GM23248 (cell line): ENCODE measurements at regions not wholly inside any gene's neighbourhood (a gene's known extent, or its start where the extent isn't known, plus 50 kb on each side); places are given as distances from the start of the nearest gene placed in this dataset.

Experiments used
- DNase-seq: peaks from one replicate; pipeline ENCODE4 v3.0.0-alpha.2; 2015
- H2AFZ ChIP-seq: fragments of 200-600 bp; sonication (generic); 2 replicates; pipeline ENCODE4 v1.6.1; 2016; ENCODE audit warnings: antibody characterized with exemption
- H3F3A ChIP-seq: fragments of 200-600 bp; sonication (generic); 2 replicates; pipeline ENCODE4 v1.6.1; 2016; ENCODE audit warnings: mild to moderate bottlenecking, antibody characterized with exemption, mixed run types; ENCODE audit not compliant: insufficient read depth
- H3K27ac ChIP-seq: fragments of 200-600 bp; sonication (generic); 2 replicates; pipeline ENCODE4 v1.5.1; 2016; ENCODE audit warnings: mild to moderate bottlenecking
- H3K27me3 ChIP-seq: fragments of 200-600 bp; sonication (generic); replicated peaks from 2 replicates; pipeline ENCODE4 v1.6.1; 2016; ENCODE audit warnings: mild to moderate bottlenecking; ENCODE audit not compliant: insufficient read depth
- H3K36me3 ChIP-seq: fragments of 200-600 bp; sonication (generic); 2 replicates; pipeline ENCODE4 v1.6.1; 2016; ENCODE audit warnings: low read depth, mild to moderate bottlenecking
- H3K4me1 ChIP-seq: fragments of 200-600 bp; sonication (generic); 2 replicates; pipeline ENCODE4 v1.6.1; 2016; ENCODE audit warnings: mild to moderate bottlenecking; ENCODE audit not compliant: insufficient read depth
- H3K4me2 ChIP-seq: fragments of 200-600 bp; sonication (generic); one replicate; pipeline ENCODE4 v1.6.1; 2016; ENCODE audit warnings: mild to moderate bottlenecking; ENCODE audit not compliant: unreplicated experiment
- H3K4me3 ChIP-seq: fragments of 200-600 bp; sonication (generic); 2 replicates; pipeline ENCODE4 v1.5.1; 2016; ENCODE audit warnings: mild to moderate bottlenecking
- H3K79me2 ChIP-seq: fragments of 200-600 bp; sonication (generic); 2 replicates; pipeline ENCODE4 v1.6.1; 2016; ENCODE audit warnings: mild to moderate bottlenecking; ENCODE audit not compliant: insufficient read depth
- H3K9ac ChIP-seq: fragments of 200-600 bp; sonication (generic); 2 replicates; pipeline ENCODE4 v1.6.1; 2016; ENCODE audit warnings: mild to moderate bottlenecking
- H3K9me2 ChIP-seq: fragments of 200-600 bp; sonication (generic); 2 replicates; pipeline ENCODE4 v1.6.1; 2016; ENCODE audit warnings: mixed run types, mild to moderate bottlenecking, moderate library complexity; ENCODE audit not compliant: insufficient read depth
- H3K9me3 ChIP-seq: fragments of 200-600 bp; sonication (generic); one replicate; pipeline ENCODE4 v1.6.1; 2017; ENCODE audit warnings: low read depth
- H4K20me1 ChIP-seq: fragments of 200-600 bp; sonication (generic); 2 replicates; pipeline ENCODE4 v1.6.0; 2016; ENCODE audit not compliant: insufficient read depth
- EZH2 ChIP-seq: fragments of 200-600 bp; sonication (generic); IDR thresholded peaks from 2 replicates; pipeline ENCODE4 v1.6.1; 2018; ENCODE audit warnings: antibody characterized with exemption, mild to moderate bottlenecking; ENCODE audit not compliant: insufficient read depth, poor library complexity, severe bottlenecking
- EZH2phosphoT487 ChIP-seq: fragments of 200-600 bp; sonication (generic); IDR thresholded peaks from 2 replicates; pipeline ENCODE4 v1.6.1; 2018; ENCODE audit warnings: antibody characterized with exemption, moderate library complexity, mild to moderate bottlenecking, low read depth; ENCODE audit not compliant: insufficient read depth
- WGBS, 2 experiments: methylation state at CpG; one replicate each; pipeline ENCODE4 v1.1.6; 2015 to 2017; ENCODE audit warnings: low lambda C conversion rate in 2 of 2, low coverage in 1 of 2; ENCODE audit errors: missing lambda C conversion rate in 2 of 2; 5-methylcytosine and 5-hydroxymethylcytosine counted together
- in situ Hi-C: fragments of 300-500 bp; cut with MboI; formaldehyde crosslinking; loops from 2 replicates; pipeline ENCODE4 v1.15.0; 2020

DNA sequence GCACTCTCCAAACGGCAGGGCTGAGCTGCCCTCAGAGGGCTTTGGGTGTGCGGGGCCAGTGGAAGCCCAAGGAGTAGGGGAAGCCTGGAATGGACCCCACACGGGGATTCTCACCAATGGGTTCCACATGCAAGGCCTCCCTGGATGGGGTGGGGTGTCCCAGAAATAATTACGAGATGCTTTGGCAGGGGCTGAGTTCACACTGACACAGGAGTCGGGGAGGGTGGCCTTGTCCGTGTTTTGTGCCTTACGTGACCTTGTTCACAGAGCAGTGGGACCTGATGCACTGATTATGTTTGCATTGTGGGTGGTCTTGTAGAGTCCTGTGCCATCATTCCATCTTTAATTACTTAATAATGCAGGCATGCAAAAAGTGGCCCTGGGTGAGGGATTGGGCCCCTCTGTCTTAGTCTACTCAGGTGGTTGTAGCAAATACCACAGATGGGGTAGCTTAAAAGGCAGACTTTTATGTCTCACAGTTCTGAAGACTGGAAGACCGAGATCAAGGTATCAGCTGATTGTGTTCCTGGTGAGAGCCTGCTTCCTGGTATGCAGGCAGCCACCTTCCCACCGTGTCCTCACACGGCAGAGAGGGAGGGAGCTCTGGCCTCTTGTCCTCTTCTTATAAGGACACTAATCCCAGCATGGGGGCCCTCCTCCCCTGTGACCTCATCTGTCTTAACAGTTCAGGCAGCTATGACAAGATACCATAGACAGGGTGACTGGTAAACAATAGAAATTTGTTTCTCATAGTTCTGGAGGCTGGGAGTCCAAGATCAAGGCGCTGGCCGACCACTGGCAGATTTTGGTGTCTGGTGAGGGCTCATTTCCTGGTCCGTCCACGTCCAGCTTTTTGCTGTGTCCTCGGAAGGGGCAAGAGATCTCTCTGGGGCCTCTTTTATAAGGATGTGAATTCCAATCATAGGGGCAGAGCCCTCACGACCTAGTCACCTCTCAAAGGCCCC lies 239.4 kb downstream of the IRF8 start:
- Histone ChIP-seq H3K27ac (no peak overlapping the region), H3K27me3 (peaks cover 72% of the 10 kb centered on the region), H3K79me2 (no peaks in the 10 kb centered on the region), H3F3A (no peaks in the 10 kb centered on the region), H3K4me1 (no peaks in the 10 kb centered on the region), H3K4me3 (no peak overlapping the region), H3K36me3 (no peaks in the 10 kb centered on the region), H3K9me2 (no peaks in the 10 kb centered on the region), H4K20me1 (no peaks in the 10 kb centered on the region), H3K4me2 (no peak overlapping the region), H2AFZ (no peak overlapping the region), H3K9ac (no peak overlapping the region), H3K9me3 (no peaks in the 10 kb centered on the region)
- in situ Hi-C loops, result no loop called here
- no peak for DNase-seq
- TF ChIP-seq EZH2phosphoT487, result no peak
- TF ChIP-seq EZH2, result no peak
- WGBS, 2 experiments, result 22 to 29% methylated on average over 16 of the region's 16 CpGs

DNA sequence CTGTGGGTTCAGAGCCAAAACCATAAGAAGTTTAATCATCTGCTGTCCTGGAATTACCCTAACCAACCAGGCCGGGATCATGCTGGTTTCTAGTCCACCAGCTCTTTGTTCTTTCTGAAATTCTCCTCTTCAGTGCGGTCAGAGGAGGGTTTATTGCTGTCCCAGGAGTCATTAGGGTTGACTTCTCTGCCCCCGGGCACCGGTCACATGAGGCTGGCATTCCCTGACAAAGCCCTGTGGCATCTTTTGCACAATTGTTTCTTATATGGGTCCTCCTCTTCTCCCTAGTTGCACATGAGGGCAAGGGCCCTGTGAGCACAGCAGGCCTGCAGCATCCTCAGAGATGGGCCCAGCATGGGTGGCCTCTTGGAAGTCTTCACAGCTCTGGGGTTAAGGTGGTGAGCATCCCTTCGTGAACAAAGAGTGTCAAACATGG lies 243.9 kb downstream of the IRF8 start:
- DNase-seq, result peak; percentile 22
- no peak for TF ChIP-seq EZH2
- TF ChIP-seq EZH2phosphoT487, result no peak
- H3K27ac ChIP-seq, result no peak overlapping the region
- H3K9me2 ChIP-seq, result no peaks in the 10 kb centered on the region
- in situ Hi-C loops, result no loop called here
- no peaks in the 10 kb centered on the region for H3K36me3 ChIP-seq
- WGBS, 2 experiments, result 44 to 51% methylated on average over 5 of the region's 5 CpGs
- no peaks in the 10 kb centered on the region for H3K9me3 ChIP-seq
- H3F3A ChIP-seq, result no peaks in the 10 kb centered on the region
- H3K4me2 ChIP-seq, result no peak overlapping the region
- H3K9ac ChIP-seq, result no peak overlapping the region
- H3K79me2 ChIP-seq, result no peaks in the 10 kb centered on the region
- no peak overlapping the region for H2AFZ ChIP-seq
- H3K27me3 ChIP-seq, result peaks cover 55% of the 10 kb centered on the region
- H4K20me1 ChIP-seq, result no peaks in the 10 kb centered on the region
- no peak overlapping the region for H3K4me3 ChIP-seq
- H3K4me1 ChIP-seq, result no peaks in the 10 kb centered on the region

DNA sequence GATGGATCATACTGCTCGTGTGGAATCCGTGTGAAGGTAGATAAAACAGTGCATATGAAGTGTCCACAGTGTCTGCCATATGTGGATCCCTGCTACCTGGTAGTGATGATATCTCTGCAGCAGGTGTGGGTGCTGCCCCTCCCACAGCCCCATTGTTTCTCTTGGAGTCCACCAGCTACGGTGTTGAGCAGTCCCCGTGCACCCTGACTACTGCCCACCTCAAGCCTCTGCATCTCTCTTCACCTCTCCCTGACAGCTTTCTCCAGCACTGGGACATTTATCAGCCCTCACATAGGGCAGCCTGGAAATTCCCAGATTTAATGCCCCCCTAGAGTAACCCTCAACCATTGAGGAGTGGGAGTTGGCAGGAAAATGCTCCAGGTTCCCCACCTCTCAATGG lies 244.7 kb downstream of the IRF8 start:
- Histone ChIP-seq H3K27ac (no peak overlapping the region), H4K20me1 (no peaks in the 10 kb centered on the region), H3K9ac (no peak overlapping the region), H3K9me3 (no peaks in the 10 kb centered on the region), H3K36me3 (no peaks in the 10 kb centered on the region), H3K4me3 (no peak overlapping the region), H3K79me2 (no peaks in the 10 kb centered on the region), H3K4me2 (no peak overlapping the region), H2AFZ (no peak overlapping the region), H3K27me3 (peaks cover 48% of the 10 kb centered on the region), H3K4me1 (no peaks in the 10 kb centered on the region), H3K9me2 (no peaks in the 10 kb centered on the region), H3F3A (no peaks in the 10 kb centered on the region)
- no peak for DNase-seq
- in situ Hi-C loops, result no loop called here
- 58 to 69% methylated on average over 4 of the region's 4 CpGs for WGBS, 2 experiments
- TF ChIP-seq EZH2phosphoT487, result no peak
- no peak for TF ChIP-seq EZH2

DNA sequence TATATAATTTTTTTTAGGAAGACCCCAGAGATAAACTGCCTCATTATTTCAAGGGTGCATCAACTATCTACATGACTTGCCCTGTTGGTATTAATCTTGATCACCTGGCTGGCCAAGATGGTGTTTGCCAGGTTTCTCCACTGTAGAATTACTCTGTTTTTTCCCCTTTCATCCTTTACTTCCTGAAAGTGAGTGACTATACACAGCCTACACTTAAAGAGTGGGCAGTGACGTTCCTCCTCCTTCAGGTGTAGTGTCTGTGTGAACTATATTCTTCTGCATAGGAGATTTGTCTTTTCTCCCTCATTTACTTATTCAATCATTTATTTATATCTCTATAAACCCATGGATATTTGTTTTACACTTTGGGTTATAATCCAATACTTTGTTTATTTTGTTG lies 246.7 kb downstream of the IRF8 start:
- no peak overlapping the region for H3K9ac ChIP-seq
- 6 to 11% methylated on average over 1 of the region's 1 CpG for WGBS, 2 experiments

More for the DNA sequence above, 246.7 kb downstream of the IRF8 start:
- H3K4me2 ChIP-seq, result no peak overlapping the region
- no peaks in the 10 kb centered on the region for H3K79me2 ChIP-seq
- no peak overlapping the region for H3K4me3 ChIP-seq
- no peaks in the 10 kb centered on the region for H3F3A ChIP-seq
- H3K9me2 ChIP-seq, result no peaks in the 10 kb centered on the region
- peaks cover 47% of the 10 kb centered on the region for H3K27me3 ChIP-seq
- in situ Hi-C loops, result no loop called here
- DNase-seq, result no peak
- no peak for TF ChIP-seq EZH2
- TF ChIP-seq EZH2phosphoT487, result no peak
- no peaks in the 10 kb centered on the region for H4K20me1 ChIP-seq
- no peaks in the 10 kb centered on the region for H3K4me1 ChIP-seq
- no peaks in the 10 kb centered on the region for H3K36me3 ChIP-seq
- no peak overlapping the region for H3K27ac ChIP-seq
- no peak overlapping the region for H2AFZ ChIP-seq
- no peaks in the 10 kb centered on the region for H3K9me3 ChIP-seq
